ENCODE measurements at regions not wholly inside any gene's neighbourhood (a gene's known extent, or its start where the extent isn't known, plus 50 kb on each side); places are given as distances from the start of the nearest gene placed in this dataset.

DNA sequence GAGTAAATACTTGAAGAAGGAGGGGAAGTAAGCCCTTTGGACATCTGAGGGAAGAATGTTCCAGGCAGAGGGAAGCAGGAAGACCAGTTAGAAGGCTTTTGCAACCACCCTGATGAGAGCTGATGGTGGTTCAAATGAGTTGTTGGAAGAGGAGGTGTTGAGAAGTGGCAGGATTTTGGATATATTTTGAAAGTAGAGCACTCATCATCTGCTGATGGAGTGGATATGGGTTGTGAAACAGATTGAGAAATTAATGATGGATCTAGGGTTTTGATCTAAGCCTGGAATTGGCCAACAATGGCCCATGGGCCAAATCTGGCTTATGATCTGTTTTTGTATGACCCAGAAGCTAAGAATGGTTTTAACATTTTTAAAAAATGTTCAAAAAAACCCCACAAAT lies 230.7 kb downstream of the NDFIP2 start:
- H3K4me3 Mint-ChIP-seq, result no peak overlapping the region
- no peak overlapping the region for H3K4ac ChIP-seq (ENCODE audit: low read depth, low read length)
- H4K5ac ChIP-seq (ENCODE audit: insufficient read length, low read depth, low read length), result no peak overlapping the region

More for the DNA sequence above, 230.7 kb downstream of the NDFIP2 start:
- H2BK12ac ChIP-seq (ENCODE audit: insufficient read length, low read depth, low read length), result no peak overlapping the region
- no peak overlapping the region for H3K27ac ChIP-seq (ENCODE audit: insufficient read length, low read depth, low read length)
- no peaks in the 10 kb centered on the region for H3K79me1 ChIP-seq (ENCODE audit: insufficient read depth, low read depth, low read length, poor library complexity, severe bottlenecking)
- H2AK5ac ChIP-seq (ENCODE audit: insufficient read length, low read length), result no peak overlapping the region
- Mint-ChIP-seq H3K27me3 (ENCODE audit: low read depth) (no peaks in the 10 kb centered on the region), H3K36me3 (ENCODE audit: insufficient read depth in 1 of 3, low read depth in 3 of 3) (no peaks in the 10 kb centered on the region), H3K9me3 (no peaks in the 10 kb centered on the region), H3K4me1 (no peaks in the 10 kb centered on the region), H3K27ac (no peak overlapping the region)
- no peak for TF ChIP-seq CTCF (conservative IDR thresholded peaks at IDR 0.05)
- H3K18ac ChIP-seq (ENCODE audit: insufficient read length, low read depth, low read length), result no peak overlapping the region
- H4K20me1 ChIP-seq (ENCODE audit: control insufficient read depth, insufficient read depth, insufficient read length), result no peaks in the 10 kb centered on the region
- no peak overlapping the region for H2BK15ac ChIP-seq (ENCODE audit: low read depth, low read length)
- H3K9ac ChIP-seq (ENCODE audit: extremely low read depth, insufficient read length, low read length), result no peak overlapping the region
- H3K56ac ChIP-seq (ENCODE audit: insufficient read length, low read depth, low read length), result no peak overlapping the region
- no peak overlapping the region for H4K91ac ChIP-seq (ENCODE audit: insufficient read length, low read depth, low read length)
- H3K4me1 ChIP-seq (ENCODE audit: insufficient read depth, low read length), result no peaks in the 10 kb centered on the region
- H3K27me3 ChIP-seq (ENCODE audit: insufficient read depth, low read length), result no peaks in the 10 kb centered on the region
- H2BK5ac ChIP-seq (ENCODE audit: insufficient read length, low read length), result no peak overlapping the region
- H3K79me2 ChIP-seq (ENCODE audit: insufficient read depth, low read length), result no peaks in the 10 kb centered on the region
- H3K14ac ChIP-seq (ENCODE audit: insufficient read depth, low read length), result no peak overlapping the region
- H3T11ph ChIP-seq (ENCODE audit: low read length), result no peak overlapping the region
- H4K8ac ChIP-seq (replicated peaks; ENCODE audit: insufficient read length, low read depth, low read length), result no peak overlapping the region
- H3K23me2 ChIP-seq (ENCODE audit: insufficient read length, low read depth, low read length, poor library complexity, severe bottlenecking), result no peaks in the 10 kb centered on the region
- no peak for DNase-seq
- no peak overlapping the region for H2BK20ac ChIP-seq (ENCODE audit: low read depth, low read length, poor library complexity, severe bottlenecking)
- no peak overlapping the region for H2BK120ac ChIP-seq (ENCODE audit: low read depth, low read length, poor library complexity, severe bottlenecking)
- no peak overlapping the region for H3K23ac ChIP-seq (ENCODE audit: insufficient read length, low read depth, low read length)
- H3K9me3 ChIP-seq (ENCODE audit: control insufficient read depth, low read depth, low read length), result no peaks in the 10 kb centered on the region
- H2AFZ ChIP-seq (ENCODE audit: low read length), result no peak overlapping the region
- H3K4me2 ChIP-seq (ENCODE audit: insufficient read depth, insufficient read length, low read length), result no peak overlapping the region
